Astrocyte of the spinal cord (primary cell): ENCODE measurements at regions not wholly inside any gene's neighbourhood (a gene's known extent, or its start where the extent isn't known, plus 50 kb on each side); places are given as distances from the start of the nearest gene placed in this dataset.

ENCODE experiments used
- DNase-seq: peaks from one replicate; pipeline ENCODE4 v3.0.0; 2011; ENCODE audit warnings: low read depth, low spot score
- H3K4me3 ChIP-seq: 2 replicates; pipeline ENCODE4 v1.5.1; 2011; ENCODE audit warnings: low read depth, mild to moderate bottlenecking, low read length, moderate library complexity
- in situ Hi-C: cut with HindIII; loops from 2 replicates; pipeline ENCODE4 v1.10.0; 2017; ENCODE audit warnings: low sequenced_read_pairs
- TF ChIP-seq, protein P1 (sequence below): IDR thresholded peaks from 2 replicates; pipeline ENCODE4 v1.5.1; 2012; ENCODE audit warnings: low read depth, mild to moderate bottlenecking, low read length, inconsistent platforms

DNA sequence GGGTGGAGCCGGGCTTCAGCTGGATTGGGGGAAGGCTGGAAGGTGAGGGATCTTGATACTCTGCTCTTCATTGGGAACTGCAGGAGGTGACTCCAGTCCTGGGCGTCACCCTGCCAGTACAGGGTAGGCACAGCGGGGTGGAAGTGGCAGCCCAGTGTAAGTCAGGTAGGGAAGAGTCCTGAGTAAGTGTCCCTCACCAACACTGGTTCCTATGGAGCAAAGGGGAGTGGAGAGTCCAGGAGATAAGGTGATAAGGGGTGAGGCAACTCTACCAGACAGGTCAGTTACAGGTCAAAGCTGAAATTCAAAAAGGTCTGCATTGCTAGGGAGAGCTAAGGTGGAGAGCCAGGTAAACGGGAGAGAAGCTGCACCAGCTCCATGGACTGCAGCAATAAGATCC, 145.6 kb upstream of the NFE2L3 start:
- in situ Hi-C loops: no loop called here
- TF ChIP-seq, protein P1, sequence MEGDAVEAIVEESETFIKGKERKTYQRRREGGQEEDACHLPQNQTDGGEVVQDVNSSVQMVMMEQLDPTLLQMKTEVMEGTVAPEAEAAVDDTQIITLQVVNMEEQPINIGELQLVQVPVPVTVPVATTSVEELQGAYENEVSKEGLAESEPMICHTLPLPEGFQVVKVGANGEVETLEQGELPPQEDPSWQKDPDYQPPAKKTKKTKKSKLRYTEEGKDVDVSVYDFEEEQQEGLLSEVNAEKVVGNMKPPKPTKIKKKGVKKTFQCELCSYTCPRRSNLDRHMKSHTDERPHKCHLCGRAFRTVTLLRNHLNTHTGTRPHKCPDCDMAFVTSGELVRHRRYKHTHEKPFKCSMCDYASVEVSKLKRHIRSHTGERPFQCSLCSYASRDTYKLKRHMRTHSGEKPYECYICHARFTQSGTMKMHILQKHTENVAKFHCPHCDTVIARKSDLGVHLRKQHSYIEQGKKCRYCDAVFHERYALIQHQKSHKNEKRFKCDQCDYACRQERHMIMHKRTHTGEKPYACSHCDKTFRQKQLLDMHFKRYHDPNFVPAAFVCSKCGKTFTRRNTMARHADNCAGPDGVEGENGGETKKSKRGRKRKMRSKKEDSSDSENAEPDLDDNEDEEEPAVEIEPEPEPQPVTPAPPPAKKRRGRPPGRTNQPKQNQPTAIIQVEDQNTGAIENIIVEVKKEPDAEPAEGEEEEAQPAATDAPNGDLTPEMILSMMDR: no peak
- no peak for DNase-seq

DNA sequence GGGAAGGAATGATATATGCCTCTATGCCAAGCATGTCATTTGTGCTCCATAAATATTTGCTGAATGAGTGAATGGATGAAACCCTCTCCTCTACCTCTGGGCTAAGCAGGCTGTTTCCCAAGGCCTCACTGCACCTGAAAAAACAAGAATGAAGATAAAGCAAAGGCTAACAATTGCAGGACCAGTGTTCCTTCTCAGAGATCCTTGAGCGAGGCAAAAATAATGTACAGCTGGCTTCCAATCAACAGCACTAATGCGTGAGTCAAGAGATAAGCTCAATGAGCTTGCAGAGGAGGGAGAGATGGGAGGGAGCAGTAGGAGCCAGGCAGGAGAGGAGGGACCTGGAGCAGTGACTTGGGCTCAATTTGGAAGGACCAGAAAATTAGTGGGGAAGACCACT, 144.5 kb upstream of the NFE2L3 start:
- in situ Hi-C loops: no loop called here
- DNase-seq: no peak
- H3K4me3 ChIP-seq: no peak overlapping the region
- TF ChIP-seq, protein P1: no peak

More for the DNA sequence above, 145.6 kb upstream of the NFE2L3 start:
- no peak overlapping the region for H3K4me3 ChIP-seq

DNA sequence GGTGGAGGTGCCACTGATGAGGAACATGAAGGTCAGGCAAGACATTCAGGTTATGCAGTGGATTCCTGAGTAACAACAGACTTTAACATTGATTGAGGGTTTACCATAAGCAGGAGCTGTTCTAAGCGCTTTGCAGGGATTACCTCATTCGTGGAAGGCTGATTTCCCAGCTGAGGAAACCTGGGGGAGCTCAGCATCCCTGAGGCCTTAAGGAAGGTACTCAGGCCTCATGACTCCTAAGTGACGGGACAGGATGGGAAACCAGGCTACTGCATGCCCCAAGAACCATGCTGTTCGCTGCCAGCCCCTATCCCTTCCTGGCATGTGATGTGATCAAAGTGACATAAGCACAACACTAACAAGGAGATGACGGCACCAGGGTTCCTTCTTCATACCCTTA, 143.6 kb upstream of the NFE2L3 start:
- no peak for DNase-seq
- in situ Hi-C loops: no loop called here
- no peak overlapping the region for H3K4me3 ChIP-seq
- TF ChIP-seq, protein P1: no peak

GRCh38 chr7:26011039-26011696, 140.8 kb upstream of the NFE2L3 start:
- TF ChIP-seq, protein P1: no peak
- no peak for DNase-seq
- in situ Hi-C loops: no loop called here
- H3K4me3 ChIP-seq: no peak overlapping the region

DNA sequence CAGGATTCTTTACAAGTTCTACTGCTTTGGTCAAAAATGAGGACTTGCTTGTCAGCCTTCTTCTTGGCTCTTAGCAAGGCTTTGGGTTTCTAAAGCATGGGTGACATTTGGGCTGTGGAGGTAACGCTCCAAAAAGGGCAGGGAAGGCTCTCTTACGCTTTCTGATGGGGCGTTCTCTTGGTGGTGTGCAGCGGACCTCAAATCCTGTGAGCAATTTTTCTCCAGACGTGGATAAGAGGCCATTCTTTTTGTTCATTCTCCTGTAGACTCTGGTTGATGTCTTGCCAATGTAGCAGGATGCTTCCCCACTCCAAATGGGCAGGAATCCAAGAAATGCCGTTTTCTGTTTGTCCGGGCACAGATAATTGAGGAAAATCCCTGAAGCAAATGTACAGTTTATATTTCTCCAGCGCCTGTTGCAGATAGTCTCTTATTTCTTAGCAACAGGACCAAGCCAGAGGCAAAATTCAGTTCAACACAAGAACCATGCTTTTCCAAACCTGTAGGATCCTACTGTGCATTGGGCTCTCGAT, 138.4 kb upstream of the NFE2L3 start:
- TF ChIP-seq, protein P1: no peak
- in situ Hi-C loops: no loop called here
- DNase-seq: no peak
- no peak overlapping the region for H3K4me3 ChIP-seq

- no peak overlapping the region for H3K4me3 ChIP-seq
- TF ChIP-seq, protein P1: no peak
- no peak for DNase-seq
- in situ Hi-C loops: no loop called here
These were observed 129.0 kb upstream of the NFE2L3 start for GRCh38 chr7:26022982-26023381.
